K562 (cell line): ENCODE measurements at regions not wholly inside any gene's neighbourhood (a gene's known extent, or its start where the extent isn't known, plus 50 kb on each side); places are given as distances from the start of the nearest gene placed in this dataset.

Experiments
- ATAC-seq: fragments of 200-7000 bp; cut with Tn5 transposase; 3 replicates; pipeline ENCODE4 v1.9.1; 2020; ENCODE audit warnings: moderate library complexity
- BruUV-seq: library from RNA; stranded (reverse); fragments of 400-500 nt; replicated peaks from 2 replicates; lab custom pipeline; 2021; lab: Mats Ljungman, UMichigan
- CTCF ChIA-PET: fragments of 300-600 bp; formaldehyde crosslinking; extraction: SDS; loops from one replicate; lab custom pipeline; 2021; ENCODE audit warnings: low intra/inter-chr PET ratio; lab: Yijun Ruan, JAX
- POLR2A ChIA-PET: fragments of 300-600, 350-650 bp; sonication (Branson Sonifier 250); formaldehyde crosslinking; extraction: SDS; loops from one replicate; lab custom pipeline; 2021; ENCODE audit warnings: antibody characterized with exemption, inconsistent platforms; lab: Yijun Ruan, JAX
- DNase-seq, 4 experiments: peaks; one replicate each; pipeline versions ENCODE4 v3.0.0 to v3.0.0-alpha.2; 2011 to 2018; ENCODE audit warnings: low spot score in 3 of 4, mixed read lengths in 3 of 4; ENCODE audit errors: extremely low read depth in 1 of 4
- FAIRE-seq: peaks from 2 replicates; lab custom pipeline; 2011; peaks lifted over from hg19 to GRCh38; lab: Jason Lieb, UNC
- H2AFZ ChIP-seq: 2 replicates; pipeline ENCODE4 v1.6.0; 2011; ENCODE audit warnings: low read depth, low read length, control low read depth, inconsistent platforms
- H3K27ac ChIP-seq: fragments of 200-600 bp; 3 replicates; pipeline ENCODE4 v1.8.0; 2011; ENCODE audit warnings: low read depth, mild to moderate bottlenecking, control low read depth, inconsistent platforms, low read length, moderate library complexity, mixed read lengths; ENCODE audit errors: extremely low read depth
- H3K27me3 ChIP-seq, 2 experiments: fragments of 300-600 bp in 1 of 2; 2 replicates in 1 of 2; 3 replicates in 1 of 2; pipeline versions ENCODE4 v1.6.0 to v1.8.0; 2011; ENCODE audit warnings: inconsistent platforms in 2 of 2, low read length in 2 of 2, mild to moderate bottlenecking in 1 of 2, mixed read lengths in 1 of 2, moderate library complexity in 1 of 2; ENCODE audit not compliant: control insufficient read depth in 2 of 2, insufficient read depth in 2 of 2
- H3K36me3 ChIP-seq: fragments of 300-600 bp; 3 replicates; pipeline ENCODE4 v1.8.0; 2011; ENCODE audit warnings: mild to moderate bottlenecking, low read length, inconsistent platforms; ENCODE audit not compliant: control insufficient read depth, insufficient read depth
- H3K4me1 ChIP-seq, 2 experiments: fragments of 200-600 bp in 1 of 2; replicated peaks in 1 of 2; 2 replicates in 1 of 2; 3 replicates in 1 of 2; pipeline versions ENCODE4 v1.5.1 to v1.8.0; 2011; ENCODE audit warnings: inconsistent platforms in 2 of 2, low read length in 2 of 2, mild to moderate bottlenecking in 1 of 2, mixed read lengths in 1 of 2, moderate library complexity in 1 of 2; ENCODE audit not compliant: control insufficient read depth in 2 of 2, insufficient read depth in 2 of 2
- H3K4me2 ChIP-seq: 2 replicates; pipeline ENCODE4 v1.6.1; 2011; ENCODE audit warnings: low read length, control low read depth, inconsistent platforms, mixed read lengths; ENCODE audit not compliant: insufficient read depth
- H3K4me3 ChIP-seq: fragments of 200-600 bp; sonication (generic), shearing (Covaris generic); 2 replicates; pipeline ENCODE4 v1.5.1; 2016; ENCODE audit warnings: control low read depth, inconsistent platforms
- H3K79me2 ChIP-seq: fragments of 200-600 bp; 3 replicates; pipeline ENCODE4 v1.8.0; 2011; ENCODE audit warnings: low read length, inconsistent platforms; ENCODE audit not compliant: control insufficient read depth, insufficient read depth
- H3K9ac ChIP-seq, 2 experiments: 2 replicates each; pipeline versions ENCODE4 v1.6.0 to v1.6.1; 2011; ENCODE audit warnings: low read depth in 2 of 2, low read length in 2 of 2, control low read depth in 1 of 2, inconsistent platforms in 1 of 2, mild to moderate bottlenecking in 1 of 2, mixed read lengths in 1 of 2; ENCODE audit not compliant: insufficient read depth in 1 of 2
- H3K9me1 ChIP-seq: one replicate; pipeline ENCODE4 v1.6.0; 2011; ENCODE audit warnings: inconsistent platforms, mild to moderate bottlenecking, low read length, moderate library complexity; ENCODE audit not compliant: control insufficient read depth, insufficient read depth
- H3K9me3 ChIP-seq: replicated peaks from 2 replicates; pipeline ENCODE4 v1.5.1; 2011; ENCODE audit warnings: low read depth, low read length, inconsistent platforms; ENCODE audit not compliant: control insufficient read depth, insufficient read depth
- H4K20me1 ChIP-seq: replicated peaks from 2 replicates; pipeline ENCODE4 v1.6.1; 2011; ENCODE audit warnings: low read length, inconsistent platforms, mixed read lengths; ENCODE audit not compliant: control insufficient read depth, insufficient read depth
- BCOR ChIP-seq: fragments of 450-650 bp; IDR thresholded peaks from 2 replicates; pipeline ENCODE4 v1.6.1; 2016
- LEF1 ChIP-seq: fragments of 450-650 bp; IDR thresholded peaks from 2 replicates; pipeline ENCODE4 v1.6.1; 2016; ENCODE audit warnings: mild to moderate bottlenecking
- NCOA1 ChIP-seq: fragments of 450-650 bp; IDR thresholded peaks from 2 replicates; pipeline ENCODE4 v1.6.1; 2016; ENCODE audit warnings: low read depth
- NRF1 ChIP-seq, 2 experiments: fragments of 450-650 bp; IDR thresholded peaks in 1 of 2; conservative IDR thresholded peaks in 1 of 2; 2 replicates each; pipeline ENCODE4 v1.6.1; 2014; ENCODE audit warnings: mild to moderate bottlenecking in 2 of 2
- PPARD ChIP-seq: fragments of 250-450 bp; sonication (Bioruptor Pico); IDR thresholded peaks from 2 replicates; pipeline ENCODE4 v1.8.0; 2022; ENCODE audit warnings: inconsistent platforms, mild to moderate bottlenecking, moderate library complexity
- SMAD4 ChIP-seq: fragments of 250-450 bp; sonication (Bioruptor Pico); conservative IDR thresholded peaks from 2 replicates; pipeline ENCODE4 v1.8.0; 2021; ENCODE audit warnings: inconsistent platforms, mild to moderate bottlenecking, moderate library complexity
- ZNF324 ChIP-seq: fragments of 250-450 bp; sonication (Bioruptor Pico); IDR thresholded peaks from 2 replicates; pipeline ENCODE4 v1.4.0; 2020; ENCODE audit warnings: mild to moderate bottlenecking
- ZNF445 ChIP-seq: fragments of 250-450 bp; sonication (Bioruptor Pico); IDR thresholded peaks from 2 replicates; pipeline ENCODE4 v1.4.0; 2020; ENCODE audit warnings: low read depth, mild to moderate bottlenecking, moderate library complexity
- WGBS: fragments of 100-300 bp; shearing (Covaris generic); methylation state at CpG from one replicate; pipeline ENCODE4 v1.1.6; 2016; ENCODE audit warnings: low coverage, mixed read lengths; ENCODE audit not compliant: insufficient coverage; ENCODE audit errors: missing lambda C conversion rate; 5-methylcytosine and 5-hydroxymethylcytosine counted together
- in situ Hi-C: fragments of 300-500 bp; cut with MboI; formaldehyde crosslinking; loops from 4 replicates; pipeline ENCODE4 v1.15.0; 2018; ENCODE audit warnings: inconsistent platforms, mixed read lengths
- intact Hi-C: fragments of 100-400 bp; cut with micrococcal nuclease; formaldehyde crosslinking; loops from 2 replicates; pipeline ENCODE4 v1.14.2; 2022
- TF ChIP-seq, protein P1 (sequence below): fragments of 450-650 bp; formaldehyde crosslinking; IDR thresholded peaks from 2 replicates; pipeline ENCODE4 v1.4.0; 2020; ENCODE audit warnings: mild to moderate bottlenecking, moderate library complexity

DNA sequence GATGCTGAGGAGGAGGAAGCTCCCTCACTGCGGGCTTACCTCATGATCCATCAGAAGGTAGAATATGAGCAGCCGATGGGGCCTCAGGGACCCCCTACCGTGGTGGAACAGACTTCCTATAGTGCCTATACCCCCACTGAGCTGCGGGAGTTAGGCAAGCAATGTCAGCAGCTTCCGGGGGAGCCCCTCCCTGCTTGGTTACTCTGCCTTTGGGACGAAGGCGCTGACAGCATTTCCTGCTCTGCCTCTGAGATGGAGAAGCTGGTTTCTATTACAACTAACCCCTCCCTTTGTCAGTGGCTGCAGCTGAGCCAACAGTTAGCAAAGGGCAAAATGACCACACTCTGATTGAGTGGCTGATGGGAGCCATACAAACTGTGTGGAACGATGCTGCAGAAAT is 430.7 kb downstream of the IDS start:
- Histone ChIP-seq H3K9ac (no peak overlapping the region), H3K4me3 (no peak overlapping the region), H3K27me3 (no peaks in the 10 kb centered on the region), H3K4me1 (no peaks in the 10 kb centered on the region), H3K79me2 (no peaks in the 10 kb centered on the region), H3K36me3 (no peaks in the 10 kb centered on the region), H4K20me1 (no peaks in the 10 kb centered on the region), H3K4me2 (no peak overlapping the region), H2AFZ (no peak overlapping the region), H3K9me3 (no peaks in the 10 kb centered on the region), H3K9me1 (no peaks in the 10 kb centered on the region), H3K27ac (no peak overlapping the region)
- DNase-seq (no peak), ATAC-seq (no peak), FAIRE-seq (no peak)
- WGBS: 0% methylated on average over 5 of the region's 8 CpGs
- CTCF ChIA-PET: no interaction called here
- BruUV-seq: no TSS peak
- POLR2A ChIA-PET: no interaction called here
- in situ Hi-C loops: no loop called here
- intact Hi-C loops: no loop called here
- TF ChIP-seq NCOA1 (no peak), ZNF445 (no peak), NRF1 (conservative IDR thresholded peaks at IDR 0.05 in 1 of 2, IDR thresholded peaks at IDR 0.05 in 1 of 2) (no peak)
- TF ChIP-seq, protein P1, sequence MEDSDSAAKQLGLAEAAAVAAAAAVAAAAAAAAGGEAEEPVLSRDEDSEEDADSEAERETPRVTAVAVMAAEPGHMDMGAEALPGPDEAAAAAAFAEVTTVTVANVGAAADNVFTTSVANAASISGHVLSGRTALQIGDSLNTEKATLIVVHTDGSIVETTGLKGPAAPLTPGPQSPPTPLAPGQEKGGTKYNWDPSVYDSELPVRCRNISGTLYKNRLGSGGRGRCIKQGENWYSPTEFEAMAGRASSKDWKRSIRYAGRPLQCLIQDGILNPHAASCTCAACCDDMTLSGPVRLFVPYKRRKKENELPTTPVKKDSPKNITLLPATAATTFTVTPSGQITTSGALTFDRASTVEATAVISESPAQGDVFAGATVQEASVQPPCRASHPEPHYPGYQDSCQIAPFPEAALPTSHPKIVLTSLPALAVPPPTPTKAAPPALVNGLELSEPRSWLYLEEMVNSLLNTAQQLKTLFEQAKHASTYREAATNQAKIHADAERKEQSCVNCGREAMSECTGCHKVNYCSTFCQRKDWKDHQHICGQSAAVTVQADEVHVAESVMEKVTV: no peak

DNA sequence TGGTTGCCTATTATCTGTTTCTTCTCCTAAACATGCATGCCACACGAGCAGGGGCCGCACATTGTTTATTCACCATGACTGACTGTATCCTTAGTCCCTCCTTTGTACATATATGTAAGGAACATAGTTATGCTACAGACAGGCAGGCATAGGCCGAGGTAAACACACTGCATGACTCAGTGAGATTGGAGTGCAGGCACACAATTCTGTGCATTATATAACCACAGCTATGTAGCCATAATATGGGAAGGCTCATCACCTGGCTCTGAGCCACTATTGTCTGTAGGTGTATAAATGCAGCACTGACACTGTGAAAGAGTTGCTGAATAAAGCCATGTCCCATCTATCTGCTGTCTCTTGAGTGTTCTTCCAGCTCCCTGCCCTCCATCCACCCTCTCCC is 431.6 kb downstream of the IDS start:
- no peak overlapping the region for H3K4me3 ChIP-seq
- DNase-seq (no peak), ATAC-seq (no peak), FAIRE-seq (no peak)
- H2AFZ ChIP-seq: no peak overlapping the region
- 0% methylated on average over 3 of the region's 3 CpGs for WGBS
- H3K79me2 ChIP-seq: no peaks in the 10 kb centered on the region
- TF ChIP-seq SMAD4: no peak
- no peak for TF ChIP-seq LEF1
- no peak for TF ChIP-seq PPARD (CRISPR knock-in tag)
- no peak for TF ChIP-seq BCOR
- TF ChIP-seq ZNF324: no peak
- H4K20me1 ChIP-seq: no peaks in the 10 kb centered on the region
- intact Hi-C loops (no loop called here), in situ Hi-C loops (no loop called here)
- no TSS peak for BruUV-seq
- no peak overlapping the region for H3K9ac ChIP-seq
- H3K4me2 ChIP-seq: no peak overlapping the region
- H3K9me3 ChIP-seq: no peaks in the 10 kb centered on the region
- ChIA-PET POLR2A (no interaction called here), CTCF (no interaction called here)
- no peaks in the 10 kb centered on the region for H3K27me3 ChIP-seq
- H3K9me1 ChIP-seq: no peaks in the 10 kb centered on the region
- H3K36me3 ChIP-seq: no peaks in the 10 kb centered on the region
- H3K27ac ChIP-seq: no peak overlapping the region
- H3K4me1 ChIP-seq: no peaks in the 10 kb centered on the region
